H4 (cell line): ENCODE measurements at regions not wholly inside any gene's neighbourhood (a gene's known extent, or its start where the extent isn't known, plus 50 kb on each side); places are given as distances from the start of the nearest gene placed in this dataset.

Experiments
- DNase-seq: peaks from one replicate; pipeline ENCODE4 v3.0.0-alpha.2; 2015; ENCODE audit warnings: low spot score

- DNase-seq: no peak
Observed at GRCh38 chr7:135731-136645, 56.4 kb upstream of the FAM20C start.

DNA sequence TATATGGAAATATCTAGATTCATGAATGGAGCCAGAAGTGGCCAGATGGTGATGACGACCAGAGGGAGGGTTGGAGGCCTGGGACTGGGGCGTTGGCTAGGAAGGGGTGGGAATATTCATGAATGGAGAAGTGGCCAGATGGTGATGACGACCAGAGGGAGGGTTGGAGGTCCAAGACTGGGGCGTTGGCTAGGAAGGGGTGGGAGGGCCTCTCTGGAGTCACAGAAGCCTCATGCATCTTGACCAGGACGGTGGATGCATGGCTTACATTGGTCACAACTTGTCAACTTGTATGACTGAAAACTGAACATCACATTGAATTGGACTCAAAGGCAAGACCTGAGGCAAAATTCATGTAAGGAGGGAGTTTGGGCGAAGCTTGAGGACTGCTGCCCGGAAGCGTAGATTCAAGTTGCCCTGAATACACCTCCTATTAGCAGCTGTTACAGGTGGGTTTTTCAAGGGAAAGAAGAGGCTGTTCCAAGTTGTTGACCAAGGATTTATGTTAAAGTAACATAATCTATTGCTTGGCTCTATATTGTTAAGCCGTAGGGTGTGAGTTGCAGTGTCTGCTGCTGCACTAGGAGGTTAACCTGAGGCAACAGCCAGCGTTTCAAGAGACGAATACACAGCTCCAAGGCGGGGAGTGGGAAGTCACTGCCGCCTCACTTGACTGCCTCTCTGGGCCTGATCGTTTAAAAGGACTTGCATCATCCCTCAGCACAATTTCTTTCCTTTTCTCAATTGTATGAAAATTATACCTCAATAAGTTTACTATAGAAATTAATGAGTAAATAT is 55.1 kb upstream of the FAM20C start:
- DNase-seq: no peak

DNA sequence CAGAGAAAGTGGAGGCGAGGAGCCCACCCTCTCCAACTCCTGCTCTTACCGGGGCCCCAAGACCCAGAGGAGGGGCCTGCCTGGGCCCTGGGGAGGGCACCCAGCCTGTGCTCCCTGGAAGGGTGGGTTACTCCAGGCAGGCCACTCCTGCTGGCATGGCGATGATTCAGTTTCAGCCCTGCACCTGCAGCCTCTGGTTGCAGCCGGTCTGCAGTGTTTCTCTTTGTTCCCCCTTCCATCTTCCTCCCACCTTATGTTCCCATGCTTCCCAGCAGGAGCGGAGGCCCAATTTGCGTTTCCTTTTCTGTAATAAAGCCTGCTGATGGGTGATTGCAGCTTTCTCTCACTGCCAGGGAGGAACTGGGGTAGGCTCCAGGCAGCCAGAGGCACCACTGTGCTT is 53.2 kb upstream of the FAM20C start:
- no peak for DNase-seq

- DNase-seq: no peak
Observed at GRCh38 chr7:139561-140243, 52.7 kb upstream of the FAM20C start.

- DNase-seq: no peak
Observed at GRCh38 chr7:140996-141395, 51.4 kb upstream of the FAM20C start.

GRCh38 chr7:142248-142941 is 50.0 kb upstream of the FAM20C start:
- DNase-seq: no peak
